Peyer's patch (tissue), 4 donors: ENCODE measurements at regions not wholly inside any gene's neighbourhood (a gene's known extent, or its start where the extent isn't known, plus 50 kb on each side); places are given as distances from the start of the nearest gene placed in this dataset.

Experiments
- DNase-seq, 3 donors: peaks; one replicate each; pipeline ENCODE4 v3.0.0-alpha.2; 2017 to 2019
- H3K27ac ChIP-seq, 4 donors: fragments of 200-600 bp; sonication (generic); one replicate each; pipeline ENCODE4 v1.5.1; 2016 to 2019
- H3K27me3 ChIP-seq, 2 donors: fragments of 200-600 bp; sonication (generic); one replicate each; pipeline ENCODE4 v1.5.1; 2019
- H3K36me3 ChIP-seq, 3 donors: fragments of 200-600 bp; sonication (generic); one replicate each; pipeline ENCODE4 v1.5.1; 2016 to 2019
- H3K4me1 ChIP-seq, 4 donors: fragments of 200-600 bp; sonication (generic); one replicate each; pipeline ENCODE4 v1.5.1; 2016 to 2019
- H3K4me3 ChIP-seq, 4 donors: fragments of 200-600 bp; sonication (generic); 1 replicate in 3 of 4; 2 replicates in 1 of 4; pipeline ENCODE4 v1.5.1; 2016 to 2019; ENCODE audit warnings: mild to moderate bottlenecking in 1 of 4
- H3K9me3 ChIP-seq, 4 donors: fragments of 200-600 bp; sonication (generic); one replicate each; pipeline ENCODE4 v1.5.1; 2016 to 2019; ENCODE audit warnings: mild to moderate bottlenecking in 1 of 4
- CTCF ChIP-seq, 6 experiments: fragments of 450-650 bp in 4 of 6; fragments of 200-600 bp in 2 of 6; sonication (generic) in 1 of 6; IDR thresholded peaks; one replicate each; pipeline ENCODE4 v1.5.1; 2017 to 2019; ENCODE audit warnings: antibody characterized with exemption in 6 of 6, mild to moderate bottlenecking in 3 of 6, moderate library complexity in 1 of 6
- POLR2A ChIP-seq, 2 donors: fragments of 450-650 bp; IDR thresholded peaks; one replicate each; pipeline ENCODE4 v1.5.1; 2017; ENCODE audit warnings: antibody characterized with exemption in 2 of 2, mild to moderate bottlenecking in 2 of 2, moderate library complexity in 2 of 2

DNA sequence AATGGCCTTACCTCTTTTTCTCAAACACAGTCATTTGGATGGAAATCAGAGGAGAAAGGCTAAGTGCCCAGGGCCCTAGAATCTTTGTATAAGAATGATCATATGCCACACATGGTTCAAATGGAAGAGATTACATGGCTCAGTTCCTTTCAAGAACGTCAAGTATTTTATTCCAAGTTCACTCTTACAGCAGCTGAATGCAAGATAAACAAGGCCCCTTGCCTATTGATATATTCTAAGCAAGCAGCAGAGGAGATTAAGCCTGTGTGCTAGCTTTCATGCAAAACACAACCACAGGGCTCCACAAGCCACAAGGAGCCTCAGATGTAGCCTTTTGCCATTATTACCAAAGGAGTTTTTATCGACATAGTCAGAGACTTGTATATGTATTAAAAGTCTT lies 55.3 kb upstream of the SLCO6A1 start:
- Histone ChIP-seq H3K9me3 (no peaks in the 10 kb centered on the region), H3K4me1 (no peaks in the 10 kb centered on the region), H3K36me3 (no peaks in the 10 kb centered on the region), H3K27me3 (no peaks in the 10 kb centered on the region), H3K27ac (no peak overlapping the region), H3K4me3 (no peak overlapping the region)
- DNase-seq: no peak
- TF ChIP-seq POLR2A (IDR thresholded peaks at IDR 0.05): no peak
- TF ChIP-seq CTCF (IDR thresholded peaks at IDR 0.05): no peak

GRCh38 chr5:102554728-102555127 lies 55.9 kb upstream of the SLCO6A1 start:
- Histone ChIP-seq H3K27me3 (no peaks in the 10 kb centered on the region), H3K27ac (no peak overlapping the region), H3K4me1 (no peaks in the 10 kb centered on the region), H3K4me3 (no peak overlapping the region), H3K9me3 (no peaks in the 10 kb centered on the region), H3K36me3 (no peaks in the 10 kb centered on the region)
- no peak for TF ChIP-seq POLR2A (IDR thresholded peaks at IDR 0.05)
- no peak for TF ChIP-seq CTCF (IDR thresholded peaks at IDR 0.05)
- no peak for DNase-seq

GRCh38 chr5:102561894-102562760 lies 63.3 kb upstream of the SLCO6A1 start:
- TF ChIP-seq POLR2A (IDR thresholded peaks at IDR 0.05) (no peak), CTCF (IDR thresholded peaks at IDR 0.05) (peak in 3 of 6 experiments; percentile 16 to 23 (median 18))
- H3K27ac ChIP-seq: no peak overlapping the region
- H3K36me3 ChIP-seq: no peaks in the 10 kb centered on the region
- no peak overlapping the region for H3K4me3 ChIP-seq
- H3K9me3 ChIP-seq: no peaks in the 10 kb centered on the region
- DNase-seq: no peak
- H3K27me3 ChIP-seq: no peaks in the 10 kb centered on the region
- H3K4me1 ChIP-seq: no peaks in the 10 kb centered on the region

DNA sequence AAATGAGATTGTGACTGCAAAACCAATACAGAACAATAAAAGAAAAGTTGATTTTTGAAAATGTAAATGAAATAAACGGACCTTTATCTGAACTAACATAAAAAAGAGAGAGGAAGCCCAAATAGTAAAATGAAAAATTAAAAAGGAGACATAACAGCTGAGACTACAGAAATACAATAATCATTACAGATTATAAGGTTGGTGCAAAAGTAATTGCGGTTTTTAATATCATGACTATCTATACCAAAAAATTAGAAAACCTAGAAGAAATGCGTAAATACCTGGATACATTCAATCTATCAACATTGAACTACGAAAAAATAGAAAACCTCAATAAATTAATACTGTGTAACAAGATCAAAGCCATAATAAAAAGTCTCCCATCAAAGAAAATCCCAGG lies 71.9 kb upstream of the SLCO6A1 start:
- Histone ChIP-seq H3K4me3 (no peak overlapping the region), H3K27me3 (no peaks in the 10 kb centered on the region), H3K36me3 (no peaks in the 10 kb centered on the region), H3K27ac (no peak overlapping the region), H3K9me3 (no peaks in the 10 kb centered on the region), H3K4me1 (no peaks in the 10 kb centered on the region)
- DNase-seq: no peak
- no peak for TF ChIP-seq POLR2A (IDR thresholded peaks at IDR 0.05)
- no peak for TF ChIP-seq CTCF (IDR thresholded peaks at IDR 0.05)

DNA sequence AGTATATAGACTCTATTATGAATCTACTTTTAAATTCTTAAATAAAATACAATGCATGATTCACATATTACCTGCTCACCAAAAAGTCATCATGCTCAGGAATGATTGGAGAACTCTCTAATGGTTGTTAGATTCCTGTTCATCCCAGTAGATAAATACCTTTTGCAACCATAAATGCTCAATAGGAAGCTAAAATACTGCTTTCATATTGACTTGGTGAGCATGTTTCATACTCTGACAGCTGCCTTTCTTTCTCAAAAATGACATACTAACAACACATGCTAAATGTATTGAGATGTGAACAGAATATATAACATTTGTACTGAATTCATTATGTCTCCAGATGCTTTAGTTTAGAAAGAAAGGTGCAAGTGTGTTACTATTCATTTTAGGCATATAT lies 79.6 kb upstream of the SLCO6A1 start:
- H3K27me3 ChIP-seq: no peaks in the 10 kb centered on the region
- no peaks in the 10 kb centered on the region for H3K9me3 ChIP-seq
- TF ChIP-seq CTCF (IDR thresholded peaks at IDR 0.05) (no peak), POLR2A (IDR thresholded peaks at IDR 0.05) (no peak)
- H3K4me1 ChIP-seq: no peaks in the 10 kb centered on the region
- H3K4me3 ChIP-seq: no peak overlapping the region
- no peak for DNase-seq
- no peak overlapping the region for H3K27ac ChIP-seq
- H3K36me3 ChIP-seq: no peaks in the 10 kb centered on the region
